Lower lobe of right lung (tissue), 2 donors: ENCODE measurements at regions not wholly inside any gene's neighbourhood (a gene's known extent, or its start where the extent isn't known, plus 50 kb on each side); places are given as distances from the start of the nearest gene placed in this dataset.

Source experiments
- ATAC-seq, 2 donors: fragments of 200-7000 bp; cut with Tn5 transposase; one replicate each; pipeline ENCODE4 v1.9.1; 2020 to 2022; ENCODE audit warnings: mild to moderate bottlenecking in 2 of 2, moderate library complexity in 2 of 2
- DNase-seq: peaks from one replicate; pipeline ENCODE4 v3.0.0-alpha.2; 2020
- H3K27ac ChIP-seq: fragments of 200-600 bp; one replicate; pipeline ENCODE4 v1.8.0; 2022
- H3K27me3 ChIP-seq: fragments of 200-600 bp; one replicate; pipeline ENCODE4 v1.8.0; 2022; ENCODE audit warnings: low read depth
- H3K36me3 ChIP-seq: fragments of 200-600 bp; one replicate; pipeline ENCODE4 v1.8.0; 2022; ENCODE audit warnings: mild to moderate bottlenecking
- H3K4me1 ChIP-seq: fragments of 200-600 bp; one replicate; pipeline ENCODE4 v1.8.0; 2022
- H3K4me3 ChIP-seq: fragments of 200-600 bp; one replicate; pipeline ENCODE4 v1.8.0; 2022; ENCODE audit warnings: mild to moderate bottlenecking
- H3K9me3 ChIP-seq: fragments of 200-600 bp; one replicate; pipeline ENCODE4 v1.8.0; 2022
- intact Hi-C: fragments of 100-400 bp; cut with DNase I; formaldehyde crosslinking; loops from one replicate; pipeline ENCODE4 v1.11.0; 2022
- TF ChIP-seq, protein P1 (sequence below): fragments of 200-600 bp; IDR thresholded peaks from one replicate; pipeline ENCODE4 v1.8.0; 2022; ENCODE audit warnings: antibody characterized with exemption, mild to moderate bottlenecking
- donor health status: DM: no; HTN: yes; CAD: no; lungs with severe emphysema.

DNA sequence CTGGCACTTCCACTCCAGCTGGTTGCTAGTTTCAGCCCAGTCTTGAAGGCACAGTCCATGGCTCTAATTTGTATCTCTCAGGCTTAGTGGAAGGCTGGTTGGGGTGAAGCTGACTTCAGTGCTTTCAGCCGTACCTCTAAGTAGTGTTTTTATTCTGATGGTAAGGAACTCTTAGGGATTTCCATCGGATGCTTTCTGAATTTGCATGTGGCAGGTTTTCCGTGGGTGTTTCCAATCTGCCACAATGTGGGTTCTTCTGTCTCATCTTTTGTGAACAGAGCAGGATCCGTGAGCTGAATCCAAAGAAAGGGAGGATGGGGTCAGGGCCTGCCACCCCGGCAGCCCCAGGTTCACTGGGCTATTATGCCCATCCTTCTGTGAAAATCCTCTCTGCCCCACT is 607.9 kb upstream of the MKI67 start:
- Histone ChIP-seq H3K4me3 (no peak overlapping the region), H3K27ac (no peak overlapping the region), H3K9me3 (no peaks in the 10 kb centered on the region), H3K27me3 (peaks cover 8% of the 10 kb centered on the region), H3K36me3 (no peaks in the 10 kb centered on the region), H3K4me1 (no peaks in the 10 kb centered on the region)
- TF ChIP-seq, protein P1, sequence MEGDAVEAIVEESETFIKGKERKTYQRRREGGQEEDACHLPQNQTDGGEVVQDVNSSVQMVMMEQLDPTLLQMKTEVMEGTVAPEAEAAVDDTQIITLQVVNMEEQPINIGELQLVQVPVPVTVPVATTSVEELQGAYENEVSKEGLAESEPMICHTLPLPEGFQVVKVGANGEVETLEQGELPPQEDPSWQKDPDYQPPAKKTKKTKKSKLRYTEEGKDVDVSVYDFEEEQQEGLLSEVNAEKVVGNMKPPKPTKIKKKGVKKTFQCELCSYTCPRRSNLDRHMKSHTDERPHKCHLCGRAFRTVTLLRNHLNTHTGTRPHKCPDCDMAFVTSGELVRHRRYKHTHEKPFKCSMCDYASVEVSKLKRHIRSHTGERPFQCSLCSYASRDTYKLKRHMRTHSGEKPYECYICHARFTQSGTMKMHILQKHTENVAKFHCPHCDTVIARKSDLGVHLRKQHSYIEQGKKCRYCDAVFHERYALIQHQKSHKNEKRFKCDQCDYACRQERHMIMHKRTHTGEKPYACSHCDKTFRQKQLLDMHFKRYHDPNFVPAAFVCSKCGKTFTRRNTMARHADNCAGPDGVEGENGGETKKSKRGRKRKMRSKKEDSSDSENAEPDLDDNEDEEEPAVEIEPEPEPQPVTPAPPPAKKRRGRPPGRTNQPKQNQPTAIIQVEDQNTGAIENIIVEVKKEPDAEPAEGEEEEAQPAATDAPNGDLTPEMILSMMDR = no peak
- DNase-seq (no peak), ATAC-seq (no peak)
- intact Hi-C loops = no loop called here

DNA sequence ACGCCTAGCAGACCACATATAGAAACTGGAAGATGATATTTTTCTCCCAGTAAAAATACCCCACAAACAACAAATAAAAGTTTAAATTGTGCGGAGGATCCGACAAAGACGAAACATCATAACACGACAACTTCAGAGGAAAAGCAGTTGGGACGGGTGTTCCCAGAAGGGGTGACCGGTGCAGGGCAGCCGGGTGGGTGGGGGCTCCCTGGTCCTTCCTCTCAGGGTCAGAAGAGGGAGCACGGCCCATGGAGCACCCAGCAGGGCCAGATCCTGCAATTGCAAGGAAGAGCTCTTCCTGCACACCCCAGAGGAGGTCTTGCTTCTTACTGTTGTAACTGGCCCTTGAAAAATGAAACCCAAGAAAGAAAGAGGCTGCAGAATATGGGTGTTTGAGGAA is 608.5 kb upstream of the MKI67 start:
- TF ChIP-seq, protein P1 = no peak
- H3K27ac ChIP-seq = no peak overlapping the region
- DNase-seq = no peak
- no peak overlapping the region for H3K4me3 ChIP-seq
- intact Hi-C loops = no loop called here
- no peaks in the 10 kb centered on the region for H3K9me3 ChIP-seq
- H3K4me1 ChIP-seq = no peaks in the 10 kb centered on the region
- no peak for ATAC-seq
- H3K27me3 ChIP-seq = peaks cover 14% of the 10 kb centered on the region
- H3K36me3 ChIP-seq = no peaks in the 10 kb centered on the region

DNA sequence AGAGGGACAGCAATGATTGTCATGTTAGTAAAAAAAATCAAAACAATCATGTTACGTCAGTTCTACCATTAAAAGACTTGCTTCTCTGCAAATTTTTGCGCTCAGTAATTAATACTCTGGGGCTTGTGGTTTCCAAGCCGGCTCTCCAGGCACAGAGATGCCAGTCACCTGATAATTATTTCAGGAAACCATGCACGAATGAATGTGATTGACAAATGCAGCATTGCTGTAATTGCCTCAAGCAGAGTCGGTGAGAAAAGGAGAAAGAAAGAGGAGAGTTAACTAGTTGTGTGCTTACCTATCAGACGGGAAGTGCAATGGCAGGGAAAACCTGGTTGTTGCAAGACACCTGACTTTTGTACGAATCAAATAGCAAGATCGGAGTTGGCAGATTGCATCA is 609.8 kb upstream of the MKI67 start:
- Histone ChIP-seq H3K4me3 (no peak overlapping the region), H3K27me3 (peaks cover 24% of the 10 kb centered on the region), H3K27ac (no peak overlapping the region), H3K36me3 (no peaks in the 10 kb centered on the region), H3K4me1 (no peaks in the 10 kb centered on the region), H3K9me3 (no peaks in the 10 kb centered on the region)
- intact Hi-C loops = no loop called here
- no peak for DNase-seq
- no peak for ATAC-seq
- TF ChIP-seq, protein P1 = no peak

DNA sequence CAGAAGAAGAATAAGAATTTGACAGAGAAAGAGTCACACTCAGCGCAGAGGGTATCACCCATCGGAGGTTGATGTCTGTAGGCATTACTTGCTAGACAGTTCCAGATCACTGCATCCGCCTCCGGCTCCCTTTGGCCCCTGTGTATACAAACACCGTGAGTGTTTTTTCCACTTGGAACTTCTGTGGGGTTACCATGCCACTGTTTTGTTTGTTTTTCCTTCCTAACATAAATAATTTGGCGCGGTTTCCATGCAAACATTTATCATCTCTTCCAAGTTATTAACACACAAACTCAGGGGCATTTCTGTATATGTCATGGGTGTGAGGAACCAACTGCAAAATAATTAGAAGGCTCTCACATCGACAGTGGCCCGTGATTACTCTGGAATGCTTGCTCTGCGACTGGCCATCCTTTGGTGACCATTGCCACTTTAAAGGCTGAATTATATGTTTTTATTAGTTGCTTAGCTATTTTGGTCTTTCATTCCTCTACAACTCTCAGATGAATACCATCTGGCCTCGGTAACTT is 612.2 kb upstream of the MKI67 start:
- intact Hi-C loops = no loop called here
- Histone ChIP-seq H3K9me3 (no peaks in the 10 kb centered on the region), H3K27ac (no peak overlapping the region), H3K36me3 (no peaks in the 10 kb centered on the region), H3K4me1 (no peaks in the 10 kb centered on the region), H3K4me3 (no peak overlapping the region), H3K27me3 (peaks cover 28% of the 10 kb centered on the region)
- DNase-seq (no peak), ATAC-seq (no peak)
- TF ChIP-seq, protein P1 = no peak

GRCh38 chr10:128739930-128740329 is 613.7 kb upstream of the MKI67 start:
- H3K9me3 ChIP-seq = no peaks in the 10 kb centered on the region
- no peak overlapping the region for H3K4me3 ChIP-seq
- H3K27me3 ChIP-seq = peaks cover 24% of the 10 kb centered on the region
- no peak for DNase-seq
- TF ChIP-seq, protein P1 = no peak
- H3K36me3 ChIP-seq = no peaks in the 10 kb centered on the region
- no peaks in the 10 kb centered on the region for H3K4me1 ChIP-seq
- no peak overlapping the region for H3K27ac ChIP-seq
- intact Hi-C loops = no loop called here
- ATAC-seq = no peak

DNA sequence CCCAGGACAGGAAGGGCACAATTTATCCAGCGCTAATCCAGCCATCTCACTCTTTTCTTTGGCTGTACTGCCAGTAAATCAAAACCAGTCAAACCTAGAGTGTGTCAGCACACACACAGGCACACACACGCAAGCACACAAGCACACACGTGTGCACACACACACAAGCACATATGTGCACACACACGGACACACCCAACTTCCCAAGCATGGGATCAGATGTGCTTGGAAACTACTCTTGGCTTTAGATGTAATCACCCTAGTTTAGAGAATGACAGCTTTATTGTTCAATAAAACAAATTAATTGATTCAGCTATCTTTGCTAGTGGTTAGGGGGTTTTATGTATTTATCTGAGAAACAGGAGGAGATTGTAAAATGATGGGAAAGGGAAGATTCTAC is 615.0 kb upstream of the MKI67 start:
- no peaks in the 10 kb centered on the region for H3K9me3 ChIP-seq
- H3K4me1 ChIP-seq = no peaks in the 10 kb centered on the region
- intact Hi-C loops = no loop called here
- no peaks in the 10 kb centered on the region for H3K36me3 ChIP-seq
- ATAC-seq (no peak), DNase-seq (no peak)
- no peak overlapping the region for H3K4me3 ChIP-seq
- H3K27me3 ChIP-seq = peaks cover 24% of the 10 kb centered on the region
- TF ChIP-seq, protein P1 = no peak
- no peak overlapping the region for H3K27ac ChIP-seq
